ENCODE measurements at regions not wholly inside any gene's neighbourhood (a gene's known extent, or its start where the extent isn't known, plus 50 kb on each side); places are given as distances from the start of the nearest gene placed in this dataset.
A peak's percentile ranks its signal among the peaks of the same experiment; 100 is the strongest.

- no peak for DNase-seq
Measured at GRCh38 chr12:89087876-89088275, 264.4 kb downstream of the DUSP6 start.

GRCh38 chr12:89087149-89087825 lies 265.0 kb downstream of the DUSP6 start:
- no peak for DNase-seq

- no peak for DNase-seq
Measured at GRCh38 chr12:89085421-89085820, 266.9 kb downstream of the DUSP6 start.

- no peak for DNase-seq
Measured at GRCh38 chr12:89084751-89085150, 267.6 kb downstream of the DUSP6 start.

GRCh38 chr12:89083491-89083890 lies 268.8 kb downstream of the DUSP6 start:
- DNase-seq, result no peak

GRCh38 chr12:89082370-89082753 lies 269.9 kb downstream of the DUSP6 start:
- no peak for DNase-seq

GRCh38 chr12:89081719-89082369 lies 270.5 kb downstream of the DUSP6 start:
- no peak for DNase-seq

GRCh38 chr12:89080793-89081465 lies 271.4 kb downstream of the DUSP6 start:
- no peak for DNase-seq

GRCh38 chr12:89075880-89076540 lies 276.3 kb downstream of the DUSP6 start:
- no peak for DNase-seq

- DNase-seq, result no peak
Measured at GRCh38 chr12:89073659-89074058, 278.6 kb downstream of the DUSP6 start.

- DNase-seq, result peak; percentile 60
Measured at GRCh38 chr12:89073027-89073398, 279.3 kb downstream of the DUSP6 start.

- peak; percentile 60 for DNase-seq
Measured at GRCh38 chr12:89072294-89073026, 279.8 kb downstream of the DUSP6 start.

- no peak for DNase-seq
Measured at GRCh38 chr12:89070603-89071002, 281.7 kb downstream of the DUSP6 start.

- DNase-seq, result no peak
Measured at GRCh38 chr12:89069431-89069830, 282.9 kb downstream of the DUSP6 start.

GRCh38 chr12:89067421-89068187 lies 284.7 kb downstream of the DUSP6 start:
- no peak for DNase-seq

GRCh38 chr12:89064780-89065179 lies 287.5 kb downstream of the DUSP6 start:
- no peak for DNase-seq

GRCh38 chr12:89064151-89064550 lies 288.1 kb downstream of the DUSP6 start:
- DNase-seq, result peak; percentile 51

- no peak for DNase-seq
Measured at GRCh38 chr12:89062996-89063395, 289.3 kb downstream of the DUSP6 start.

GRCh38 chr12:89059721-89060541 lies 292.4 kb downstream of the DUSP6 start:
- peak; percentile 32 for DNase-seq

- DNase-seq, result no peak
Measured at GRCh38 chr12:89059056-89059455, 293.2 kb downstream of the DUSP6 start.

- DNase-seq, result no peak
Measured at GRCh38 chr12:89058402-89058801, 293.9 kb downstream of the DUSP6 start.
